AG08396 (cell line): ENCODE measurements at regions not wholly inside any gene's neighbourhood (a gene's known extent, or its start where the extent isn't known, plus 50 kb on each side); places are given as distances from the start of the nearest gene placed in this dataset.
"Not testable (repeated sequence)": the region's sequence is repeated elsewhere in the genome, so short reads cannot be mapped to it uniquely, and the experiment has no call there.

ENCODE experiments used
- DNase-seq: peaks from one replicate; pipeline ENCODE4 v3.0.0; 2012; ENCODE audit warnings: low spot score, mixed read lengths

GRCh38 chr20:30484009-30484748, 773.3 kb upstream of the DEFB115 start:
- DNase-seq = peak; percentile 1

- no peak for DNase-seq
Observed at GRCh38 chr20:30484749-30485070, 772.8 kb upstream of the DEFB115 start.

DNA sequence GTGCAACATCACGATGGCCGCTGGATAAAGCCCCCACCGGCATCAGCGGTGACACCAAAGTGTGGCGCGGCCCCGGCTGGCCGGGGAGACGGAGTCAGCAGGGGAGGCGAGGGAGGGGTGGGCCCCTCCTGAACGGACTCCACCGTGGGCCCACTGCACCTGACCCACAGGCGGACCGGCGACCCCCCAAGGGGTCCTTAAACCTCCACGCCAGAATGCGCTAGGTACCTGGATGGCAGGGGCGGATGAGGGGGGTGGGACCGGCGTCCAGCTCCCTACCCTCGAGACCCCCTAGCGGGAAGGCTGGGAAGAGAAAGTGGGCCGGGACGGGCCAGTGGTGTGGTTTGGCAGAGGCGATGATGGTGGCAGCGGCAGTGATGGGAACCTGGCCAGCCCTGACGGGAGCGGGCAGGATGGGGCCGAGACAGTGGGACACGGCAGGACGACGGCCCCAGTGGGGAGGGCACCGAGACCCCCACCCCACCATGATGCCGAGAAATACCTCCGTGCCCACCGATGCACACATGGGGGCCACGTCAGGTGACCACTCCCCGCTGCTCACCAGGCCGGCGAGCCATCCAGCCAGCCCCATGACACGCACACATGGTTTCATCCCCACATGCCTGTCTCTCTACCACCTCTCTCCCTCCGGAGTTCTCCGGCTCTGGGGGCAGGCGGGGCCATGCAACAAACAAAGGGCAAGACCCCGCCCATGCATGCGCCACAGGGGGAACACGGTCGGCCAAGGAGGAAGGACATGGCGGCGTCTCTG, 771.9 kb upstream of the DEFB115 start:
- DNase-seq = no peak

DNA sequence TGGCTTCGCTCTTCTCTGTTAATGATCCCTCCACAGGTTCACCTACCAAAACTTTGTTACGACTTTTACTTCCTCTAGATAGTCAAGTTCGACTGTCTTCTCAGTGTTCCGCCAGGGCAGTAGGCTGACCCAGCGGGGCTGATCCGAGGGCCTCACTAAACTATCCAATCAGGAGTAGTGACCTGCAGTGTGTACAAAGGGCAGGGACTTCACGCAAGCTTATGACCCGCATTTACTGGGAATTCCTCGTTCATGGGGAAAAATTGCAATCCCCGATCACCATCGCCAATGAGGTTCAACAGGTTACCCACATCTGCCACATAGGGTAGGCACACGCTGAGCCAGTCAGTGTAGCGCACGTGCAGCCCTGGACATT, 771.4 kb upstream of the DEFB115 start:
- DNase-seq = no peak

DNA sequence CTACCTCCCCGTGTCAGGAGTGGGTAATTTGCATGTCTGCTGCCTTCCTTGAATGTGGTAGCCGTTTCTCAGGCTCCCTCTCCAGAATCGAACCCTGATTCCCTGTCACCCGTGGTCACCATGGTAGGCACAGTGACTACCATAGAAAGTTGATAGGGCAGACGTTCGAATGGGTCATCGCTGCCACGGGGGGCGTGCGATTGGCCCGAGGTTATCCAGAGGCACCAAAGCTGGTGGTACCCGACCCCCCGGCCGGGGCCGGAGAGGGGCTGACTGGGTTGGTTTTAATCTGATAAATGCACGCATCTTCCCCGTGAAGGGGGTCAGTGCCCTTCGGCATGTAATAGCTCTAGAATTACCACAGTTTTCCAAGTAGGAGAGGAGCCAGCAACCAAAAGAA, 770.0 kb upstream of the DEFB115 start:
- DNase-seq = not testable (repeated sequence)

- no peak for DNase-seq
Observed at GRCh38 chr20:30487947-30488926, 769.2 kb upstream of the DEFB115 start.

DNA sequence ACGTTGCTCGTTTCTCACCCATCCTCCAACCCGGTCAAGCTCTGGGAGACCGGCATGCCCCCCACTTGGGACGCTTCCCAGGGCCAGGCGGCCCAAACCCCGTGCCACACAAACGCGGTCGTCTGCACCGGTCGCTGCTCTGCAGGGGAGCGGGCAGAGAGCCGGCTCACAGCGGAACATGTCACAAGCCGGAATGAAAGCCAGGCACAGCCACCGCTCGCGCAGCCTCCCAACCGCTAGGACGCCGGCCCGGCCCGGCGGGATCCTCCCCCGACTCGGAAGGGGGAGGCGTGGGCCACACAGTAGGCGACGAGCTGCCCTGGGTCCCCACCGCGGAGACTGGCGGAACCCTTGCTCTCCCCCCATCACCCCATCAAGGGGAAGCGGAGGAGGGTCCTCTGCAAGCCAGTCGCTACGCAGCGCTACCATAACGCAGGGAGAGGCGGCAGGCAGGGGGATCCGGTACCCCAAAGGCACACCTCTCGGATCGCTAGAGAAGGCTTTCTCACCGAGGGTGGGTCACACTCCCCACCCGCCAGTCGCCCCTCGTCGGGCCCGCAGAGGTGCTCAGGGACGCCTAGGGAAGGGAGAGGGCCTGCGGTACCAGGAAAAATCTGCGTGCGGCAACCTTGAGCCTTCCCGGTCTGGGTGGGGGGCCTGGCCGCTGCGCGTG, 768.4 kb upstream of the DEFB115 start:
- DNase-seq = no peak

DNA sequence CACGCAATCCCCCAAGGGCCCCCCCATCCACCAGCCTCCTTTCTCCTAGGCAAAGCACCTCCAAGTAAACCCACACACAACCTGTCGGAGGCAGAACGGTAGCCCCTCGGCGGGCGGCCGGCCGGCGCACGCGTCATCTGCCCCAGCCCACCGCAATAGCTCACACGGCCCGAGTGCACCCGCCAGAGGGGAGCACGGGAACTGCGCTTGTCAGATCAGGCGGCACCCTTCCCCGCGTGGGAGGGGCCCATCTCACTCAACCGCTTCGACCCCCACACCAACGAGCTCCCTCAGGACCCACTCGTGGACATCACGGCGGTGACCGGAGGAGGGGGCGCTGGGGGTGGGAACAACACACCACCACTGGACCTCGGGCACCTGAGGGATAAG, 767.9 kb upstream of the DEFB115 start:
- DNase-seq = no peak

GRCh38 chr20:30491016-30491415, 766.4 kb upstream of the DEFB115 start:
- DNase-seq = no peak

GRCh38 chr20:30496656-30497055, 760.8 kb upstream of the DEFB115 start:
- DNase-seq = not testable (repeated sequence)

GRCh38 chr20:30497191-30497590, 760.3 kb upstream of the DEFB115 start:
- not testable (repeated sequence) for DNase-seq

DNA sequence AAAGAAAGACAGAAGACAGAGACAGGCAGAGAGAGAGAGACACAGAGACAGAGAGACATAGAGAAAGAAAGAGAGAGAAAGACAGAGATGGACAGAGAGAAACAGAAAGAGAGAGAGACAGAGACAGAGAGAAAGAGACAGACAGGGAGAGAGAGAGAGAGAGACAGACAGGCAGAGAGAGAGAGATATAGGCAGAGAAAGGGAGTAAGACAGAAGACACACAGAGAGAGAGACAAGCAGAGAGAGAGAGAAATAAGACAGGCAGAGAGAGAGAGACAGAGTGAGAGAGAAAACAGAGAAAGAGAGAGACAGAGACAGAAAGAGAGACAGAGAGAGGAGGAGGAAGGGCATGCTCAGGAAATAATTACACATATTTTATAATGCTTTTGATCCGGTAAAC, 758.3 kb upstream of the DEFB115 start:
- no peak for DNase-seq

DNA sequence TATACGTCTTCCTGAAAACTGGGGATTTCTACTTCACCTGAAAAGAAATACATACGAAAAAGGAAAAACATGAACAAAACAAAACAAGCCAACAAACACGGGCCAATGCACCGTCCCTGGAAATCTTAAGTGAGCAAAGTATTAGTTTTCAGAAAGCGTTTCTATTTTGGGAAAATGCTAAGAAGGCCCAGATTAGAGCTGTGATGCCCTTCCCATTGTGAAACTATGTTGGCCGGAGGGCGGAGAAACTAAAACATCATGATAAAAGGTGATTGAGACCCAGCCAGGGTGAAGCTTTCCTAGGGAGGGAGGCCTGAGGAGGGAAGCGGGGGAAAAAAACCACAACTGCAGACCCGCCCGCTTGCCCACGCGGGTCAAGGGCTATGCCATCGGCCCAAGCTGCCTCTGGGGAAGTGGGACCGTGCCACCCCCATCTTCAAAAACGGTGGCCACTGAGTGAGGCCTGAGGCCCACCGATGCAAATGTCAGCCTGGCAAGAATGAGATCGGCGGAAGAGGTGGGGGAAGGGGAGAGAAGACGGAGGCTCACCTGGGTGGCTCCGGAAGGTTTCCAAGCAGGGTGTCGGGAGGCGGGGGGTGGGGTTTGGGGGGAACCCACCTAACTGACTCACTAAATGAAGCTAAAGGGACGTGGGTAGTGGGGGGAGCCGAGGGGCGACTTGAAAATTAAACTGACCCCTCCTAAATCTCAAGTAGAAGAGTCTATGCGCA, 757.6 kb upstream of the DEFB115 start:
- DNase-seq = not testable (repeated sequence)

- not testable (repeated sequence) for DNase-seq
Observed at GRCh38 chr20:30500447-30500820, 757.0 kb upstream of the DEFB115 start.

DNA sequence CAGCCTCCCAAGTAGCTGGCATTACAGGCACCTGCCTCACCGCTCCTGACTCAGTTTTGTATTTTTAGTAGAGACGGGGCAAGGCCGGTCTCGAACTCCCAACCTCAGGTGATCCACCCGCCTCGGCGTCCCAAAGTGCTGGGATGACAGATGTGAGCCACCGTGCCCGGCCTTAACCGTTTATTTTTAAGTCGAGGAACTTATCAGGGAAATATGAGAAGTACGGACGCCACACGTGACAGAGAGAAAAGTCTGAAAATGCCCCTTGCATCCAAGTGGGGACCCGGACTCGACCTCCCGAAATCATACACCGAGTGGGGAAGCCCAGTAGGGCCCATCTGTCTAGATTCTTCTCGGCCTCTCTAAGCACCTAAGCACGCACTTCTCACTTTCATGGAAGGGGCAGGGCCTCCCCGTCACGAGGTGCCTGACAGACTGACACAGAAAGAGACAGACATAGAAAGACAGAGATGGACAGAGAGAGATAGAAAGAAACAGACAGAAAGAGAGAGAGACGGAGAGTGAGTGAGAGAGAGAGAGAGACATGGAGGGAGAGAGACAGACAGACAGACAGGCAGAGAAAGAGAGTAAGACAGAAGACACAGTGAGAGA, 756.5 kb upstream of the DEFB115 start:
- no peak for DNase-seq

GRCh38 chr20:30502670-30503069, 754.8 kb upstream of the DEFB115 start:
- DNase-seq = no peak

DNA sequence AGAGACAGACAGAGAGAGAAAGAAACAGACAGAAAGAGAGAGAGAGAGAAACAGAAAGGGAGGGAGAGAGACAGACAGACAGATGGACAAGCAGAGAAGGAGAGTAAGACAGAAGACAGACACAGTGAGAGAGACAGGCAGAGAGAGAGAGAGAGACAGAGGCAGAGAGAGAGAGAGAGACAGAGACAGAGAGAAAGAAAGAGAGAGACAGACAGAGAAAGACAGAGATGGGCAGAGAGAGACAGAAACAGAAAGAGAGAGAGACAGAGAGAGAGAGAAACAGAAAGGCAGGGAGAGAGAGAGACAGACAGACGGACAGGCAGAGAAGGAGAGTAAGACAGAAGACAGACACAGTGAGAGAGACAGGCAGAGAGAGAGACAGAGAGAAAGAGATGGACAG, 754.3 kb upstream of the DEFB115 start:
- not testable (repeated sequence) for DNase-seq

DNA sequence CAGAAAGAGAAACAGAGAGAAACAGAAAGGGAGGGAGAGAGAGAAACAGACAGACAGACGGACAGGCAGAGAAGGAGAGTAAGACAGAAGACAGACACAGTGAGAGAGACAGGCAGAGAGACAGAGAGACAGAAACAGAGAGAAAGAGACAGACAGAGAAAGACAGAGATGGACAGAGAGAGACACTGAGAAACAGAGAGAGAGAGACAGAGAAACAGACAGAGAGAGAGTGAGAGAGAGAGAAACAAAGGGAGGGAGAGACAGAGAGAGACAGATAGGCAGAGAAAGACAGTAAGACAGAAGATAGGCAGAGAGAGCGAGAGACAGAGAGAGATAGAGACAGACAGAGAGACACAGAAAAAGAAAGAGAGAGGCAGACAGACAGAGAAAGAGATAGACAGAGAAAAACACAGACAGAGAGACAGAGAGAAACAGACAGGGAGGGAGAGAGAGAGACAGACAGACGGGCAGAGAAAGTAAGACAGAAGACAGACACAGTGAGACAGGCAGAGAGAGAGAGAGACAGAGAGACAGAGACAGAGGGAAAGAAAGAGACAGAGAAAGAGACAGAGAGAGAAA, 753.4 kb upstream of the DEFB115 start:
- DNase-seq = no peak

GRCh38 chr20:30505566-30505965, 751.9 kb upstream of the DEFB115 start:
- no peak for DNase-seq

GRCh38 chr20:30506100-30506499, 751.4 kb upstream of the DEFB115 start:
- DNase-seq = no peak
